Smooth muscle cell (in vitro differentiated cells): ENCODE measurements at regions not wholly inside any gene's neighbourhood (a gene's known extent, or its start where the extent isn't known, plus 50 kb on each side); places are given as distances from the start of the nearest gene placed in this dataset.

Experiments used
- DNase-seq: peaks from one replicate; lab custom pipeline; 2025; ENCODE audit not compliant: unreplicated experiment; lab: John Stamatoyannopoulos, UW
- H2AFZ ChIP-seq: fragments of 200-600 bp; sonication (generic); 2 replicates; pipeline ENCODE4 v1.6.0; 2016; ENCODE audit warnings: antibody characterized with exemption, low read depth, mild to moderate bottlenecking
- H3F3A ChIP-seq: fragments of 200-600 bp; sonication (generic); 2 replicates; pipeline ENCODE4 v1.6.0; 2017; ENCODE audit warnings: antibody characterized with exemption, low read depth
- H3K27ac ChIP-seq: fragments of 200-600 bp; sonication (generic); 2 replicates; pipeline ENCODE4 v1.5.1; 2016; ENCODE audit warnings: low read depth, mild to moderate bottlenecking
- H3K27me3 ChIP-seq: fragments of 200-600 bp; sonication (generic); 2 replicates; pipeline ENCODE4 v1.6.1; 2016; ENCODE audit warnings: low read depth, mild to moderate bottlenecking
- H3K36me3 ChIP-seq: fragments of 200-600 bp; sonication (generic); 2 replicates; pipeline ENCODE4 v1.5.1; 2016; ENCODE audit warnings: low read depth
- H3K4me1 ChIP-seq: fragments of 200-600 bp; sonication (generic); 2 replicates; pipeline ENCODE4 v1.5.1; 2016; ENCODE audit warnings: low read depth
- H3K4me2 ChIP-seq: fragments of 200-600 bp; sonication (generic); 2 replicates; pipeline ENCODE4 v1.6.0; 2016; ENCODE audit warnings: mild to moderate bottlenecking
- H3K4me3 ChIP-seq: fragments of 200-600 bp; sonication (generic); 2 replicates; pipeline ENCODE4 v1.5.1; 2016; ENCODE audit warnings: mild to moderate bottlenecking
- H3K79me2 ChIP-seq: fragments of 200-600 bp; sonication (generic); 2 replicates; pipeline ENCODE4 v1.6.0; 2016; ENCODE audit warnings: low read depth, mild to moderate bottlenecking
- H3K9ac ChIP-seq: fragments of 200-600 bp; sonication (generic); 2 replicates; pipeline ENCODE4 v1.6.0; 2016; ENCODE audit warnings: low read depth
- H3K9me3 ChIP-seq: fragments of 200-600 bp; sonication (generic); replicated peaks from 2 replicates; pipeline ENCODE4 v1.5.1; 2016; ENCODE audit warnings: low read depth
- H4K20me1 ChIP-seq: fragments of 200-600 bp; sonication (generic); 2 replicates; pipeline ENCODE4 v1.6.0; 2016; ENCODE audit warnings: low read depth
- WGBS: methylation state at CpG from one replicate; pipeline ENCODE4 v1.1.7; 2016; ENCODE audit warnings: low lambda C conversion rate; 5-methylcytosine and 5-hydroxymethylcytosine counted together
- TF ChIP-seq, protein P1 (sequence below): fragments of 200-600 bp; sonication (generic); IDR thresholded peaks from 2 replicates; pipeline ENCODE4 v1.5.1; 2017; ENCODE audit warnings: borderline replicate concordance, mild to moderate bottlenecking, antibody characterized with exemption; ENCODE audit not compliant: insufficient read depth, poor library complexity, severe bottlenecking

DNA sequence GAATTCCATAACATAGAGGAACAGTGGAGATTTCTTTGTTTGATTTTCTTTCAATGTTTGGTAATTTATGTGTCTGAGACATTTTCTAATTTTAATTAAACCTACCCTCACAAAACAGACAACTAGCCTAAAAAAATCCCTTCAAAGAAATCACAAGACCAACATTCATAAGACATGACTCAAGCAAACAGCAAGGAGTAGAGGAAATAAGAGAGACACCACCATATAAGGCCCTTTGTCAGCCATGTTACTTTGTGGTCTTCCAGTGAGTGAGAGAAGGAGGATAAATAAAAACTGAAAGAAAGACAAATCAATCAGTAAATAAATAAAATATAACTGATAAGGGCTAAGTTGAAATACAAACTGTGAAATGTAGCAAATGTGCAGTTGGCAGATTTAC lies 830.8 kb upstream of the SLC39A10 start:
- Histone ChIP-seq H3F3A (no peaks in the 10 kb centered on the region), H3K9me3 (no peaks in the 10 kb centered on the region), H3K27me3 (no peaks in the 10 kb centered on the region), H3K4me1 (no peaks in the 10 kb centered on the region), H3K36me3 (no peaks in the 10 kb centered on the region), H3K9ac (no peak overlapping the region), H3K27ac (no peak overlapping the region), H2AFZ (peak overlapping the region; percentile 68), H3K4me2 (no peak overlapping the region), H4K20me1 (no peaks in the 10 kb centered on the region), H3K4me3 (no peak overlapping the region), H3K79me2 (no peaks in the 10 kb centered on the region)
- TF ChIP-seq, protein P1, sequence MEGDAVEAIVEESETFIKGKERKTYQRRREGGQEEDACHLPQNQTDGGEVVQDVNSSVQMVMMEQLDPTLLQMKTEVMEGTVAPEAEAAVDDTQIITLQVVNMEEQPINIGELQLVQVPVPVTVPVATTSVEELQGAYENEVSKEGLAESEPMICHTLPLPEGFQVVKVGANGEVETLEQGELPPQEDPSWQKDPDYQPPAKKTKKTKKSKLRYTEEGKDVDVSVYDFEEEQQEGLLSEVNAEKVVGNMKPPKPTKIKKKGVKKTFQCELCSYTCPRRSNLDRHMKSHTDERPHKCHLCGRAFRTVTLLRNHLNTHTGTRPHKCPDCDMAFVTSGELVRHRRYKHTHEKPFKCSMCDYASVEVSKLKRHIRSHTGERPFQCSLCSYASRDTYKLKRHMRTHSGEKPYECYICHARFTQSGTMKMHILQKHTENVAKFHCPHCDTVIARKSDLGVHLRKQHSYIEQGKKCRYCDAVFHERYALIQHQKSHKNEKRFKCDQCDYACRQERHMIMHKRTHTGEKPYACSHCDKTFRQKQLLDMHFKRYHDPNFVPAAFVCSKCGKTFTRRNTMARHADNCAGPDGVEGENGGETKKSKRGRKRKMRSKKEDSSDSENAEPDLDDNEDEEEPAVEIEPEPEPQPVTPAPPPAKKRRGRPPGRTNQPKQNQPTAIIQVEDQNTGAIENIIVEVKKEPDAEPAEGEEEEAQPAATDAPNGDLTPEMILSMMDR, result no peak
- DNase-seq, result no peak

DNA sequence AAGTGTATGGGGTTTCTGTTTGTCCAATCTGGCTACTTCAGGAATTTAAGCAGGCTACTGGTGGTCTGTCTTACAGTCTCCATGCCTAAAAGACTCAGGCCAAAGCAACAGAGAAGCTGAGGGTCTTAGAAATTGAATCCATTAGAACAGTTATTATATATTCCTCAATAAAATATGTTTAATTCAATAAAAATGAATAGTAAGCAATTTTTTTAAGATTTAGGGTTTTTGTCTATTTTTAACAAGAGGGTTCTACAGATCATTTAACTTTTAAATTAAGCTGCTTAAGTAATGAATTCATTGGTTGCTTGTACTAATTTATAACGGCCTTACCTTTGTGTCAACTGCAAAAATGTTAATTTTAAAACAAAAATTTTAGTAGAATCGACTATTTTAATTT lies 832.6 kb upstream of the SLC39A10 start:
- TF ChIP-seq, protein P1, result no peak

DNA sequence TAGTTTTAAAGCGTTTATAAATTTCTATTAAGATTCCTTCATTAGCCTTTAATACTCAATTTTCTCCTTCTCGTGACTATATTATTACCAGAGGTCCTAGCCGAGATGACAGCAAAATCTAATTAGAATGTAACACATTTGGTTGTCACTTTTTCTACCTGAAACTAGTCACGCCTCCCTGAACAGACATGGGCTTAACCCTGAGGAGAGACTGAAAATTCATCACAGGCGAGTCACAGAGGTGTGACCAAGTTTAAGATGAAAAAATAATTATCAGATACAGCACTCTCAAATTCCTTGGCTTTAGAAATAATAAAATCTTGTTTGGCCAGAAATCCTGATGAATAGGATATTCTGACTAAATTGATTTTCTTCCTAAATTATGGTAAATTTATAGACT lies 834.4 kb upstream of the SLC39A10 start:
- H3K4me1 ChIP-seq, result no peaks in the 10 kb centered on the region
- peak overlapping the region; percentile 41 for H2AFZ ChIP-seq
- no peak overlapping the region for H3K4me2 ChIP-seq
- no peaks in the 10 kb centered on the region for H3K79me2 ChIP-seq
- DNase-seq, result no peak
- WGBS, result 84% methylated on average over 5 of the region's 5 CpGs
- H3K27me3 ChIP-seq, result no peaks in the 10 kb centered on the region
- no peaks in the 10 kb centered on the region for H3K36me3 ChIP-seq
- no peak overlapping the region for H3K9ac ChIP-seq
- H3K4me3 ChIP-seq, result no peak overlapping the region
- no peak overlapping the region for H3K27ac ChIP-seq
- H3F3A ChIP-seq, result no peaks in the 10 kb centered on the region
- TF ChIP-seq, protein P1, result no peak
- no peaks in the 10 kb centered on the region for H3K9me3 ChIP-seq
- H4K20me1 ChIP-seq, result no peaks in the 10 kb centered on the region

More for the DNA sequence above, 832.6 kb upstream of the SLC39A10 start:
- H3K9ac ChIP-seq, result no peak overlapping the region
- no peaks in the 10 kb centered on the region for H3K79me2 ChIP-seq
- DNase-seq, result no peak
- no peak overlapping the region for H3K4me2 ChIP-seq
- no peak overlapping the region for H2AFZ ChIP-seq
- H3K27ac ChIP-seq, result no peak overlapping the region
- H3K36me3 ChIP-seq, result no peaks in the 10 kb centered on the region
- WGBS, result 94% methylated on average over 2 of the region's 2 CpGs
- no peaks in the 10 kb centered on the region for H3K9me3 ChIP-seq
- H3F3A ChIP-seq, result no peaks in the 10 kb centered on the region
- no peaks in the 10 kb centered on the region for H4K20me1 ChIP-seq
- no peak overlapping the region for H3K4me3 ChIP-seq
- no peaks in the 10 kb centered on the region for H3K27me3 ChIP-seq
- no peaks in the 10 kb centered on the region for H3K4me1 ChIP-seq

DNA sequence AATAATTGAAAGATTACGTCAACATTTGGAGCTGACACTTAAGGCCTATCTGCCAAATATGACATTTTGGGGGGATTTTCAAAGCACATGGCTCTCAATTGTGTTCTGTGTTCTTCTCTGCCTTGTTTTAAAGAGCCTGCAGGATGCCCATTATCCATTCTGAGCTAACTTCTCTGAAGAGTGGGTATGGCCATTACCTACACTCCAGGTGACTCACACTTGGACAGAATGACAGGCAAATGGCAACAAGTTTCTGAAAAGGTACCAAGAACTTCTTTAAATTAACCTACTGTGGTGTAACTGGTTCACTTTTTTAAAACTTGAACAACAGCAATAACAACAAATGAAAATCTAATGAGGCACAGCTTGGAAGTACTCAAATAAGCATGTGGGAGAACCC lies 834.9 kb upstream of the SLC39A10 start:
- no peaks in the 10 kb centered on the region for H3F3A ChIP-seq
- no peak overlapping the region for H3K9ac ChIP-seq
- no peaks in the 10 kb centered on the region for H3K27me3 ChIP-seq
- no peaks in the 10 kb centered on the region for H3K9me3 ChIP-seq
- H3K4me3 ChIP-seq, result no peak overlapping the region
- 6% methylated on average over 1 of the region's 1 CpG for WGBS
- no peaks in the 10 kb centered on the region for H3K79me2 ChIP-seq
- H3K36me3 ChIP-seq, result no peaks in the 10 kb centered on the region
- TF ChIP-seq, protein P1, result no peak
- H3K27ac ChIP-seq, result no peak overlapping the region
- no peak for DNase-seq
- H3K4me2 ChIP-seq, result no peak overlapping the region
- H4K20me1 ChIP-seq, result no peaks in the 10 kb centered on the region
- no peaks in the 10 kb centered on the region for H3K4me1 ChIP-seq
- peak overlapping the region; percentile 41 for H2AFZ ChIP-seq
